ENCODE measurements at regions not wholly inside any gene's neighbourhood (a gene's known extent, or its start where the extent isn't known, plus 50 kb on each side); places are given as distances from the start of the nearest gene placed in this dataset.
"Not testable (repeated sequence)": the region's sequence is repeated elsewhere in the genome, so short reads cannot be mapped to it uniquely, and the experiment has no call there.

DNA sequence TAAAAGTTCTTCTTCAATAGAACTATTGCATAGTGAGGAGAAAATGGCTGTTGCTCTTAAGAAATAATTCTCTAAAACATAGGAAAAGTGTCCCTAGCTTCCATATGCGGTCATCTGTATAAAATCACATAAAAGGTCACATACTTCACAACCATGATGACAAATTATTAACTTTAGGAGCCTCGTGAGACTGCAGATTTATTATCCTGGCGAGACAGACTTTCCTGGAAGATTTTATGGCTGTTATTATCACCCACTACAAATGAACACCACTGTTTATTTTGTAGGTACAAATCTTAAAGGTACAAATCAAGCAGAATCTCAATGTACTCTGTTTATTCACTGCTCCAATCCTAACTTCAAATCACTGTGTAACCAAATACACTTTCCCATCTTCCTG is 55.0 kb upstream of the AGAP4 start:
- H3K4me1 ChIP-seq (ENCODE audit: control insufficient read depth in 3 of 3, insufficient read depth in 2 of 3, low read depth in 1 of 3, low read length in 2 of 3); H3K27me3 ChIP-seq (ENCODE audit: control insufficient read depth in 3 of 3, insufficient read depth in 3 of 3, low read length in 3 of 3); H3K27ac ChIP-seq (ENCODE audit: low read depth in 1 of 3, low read length in 2 of 3); H3K4me3 ChIP-seq (ENCODE audit: low read depth in 1 of 3, low read length in 3 of 3); H3K36me3 ChIP-seq (ENCODE audit: control insufficient read depth in 3 of 3, insufficient read depth in 2 of 3, low read depth in 1 of 3, low read length in 3 of 3); DNase-seq; H3K9me3 ChIP-seq (ENCODE audit: control insufficient read depth in 2 of 2, insufficient read depth in 1 of 2, low read depth in 1 of 2, low read length in 1 of 2): not testable (repeated sequence)
- no CpG with 5 or more reads among the region's 3 CpGs for WGBS, 3 donors
- peak; percentile 86 for FAIRE-seq

DNA sequence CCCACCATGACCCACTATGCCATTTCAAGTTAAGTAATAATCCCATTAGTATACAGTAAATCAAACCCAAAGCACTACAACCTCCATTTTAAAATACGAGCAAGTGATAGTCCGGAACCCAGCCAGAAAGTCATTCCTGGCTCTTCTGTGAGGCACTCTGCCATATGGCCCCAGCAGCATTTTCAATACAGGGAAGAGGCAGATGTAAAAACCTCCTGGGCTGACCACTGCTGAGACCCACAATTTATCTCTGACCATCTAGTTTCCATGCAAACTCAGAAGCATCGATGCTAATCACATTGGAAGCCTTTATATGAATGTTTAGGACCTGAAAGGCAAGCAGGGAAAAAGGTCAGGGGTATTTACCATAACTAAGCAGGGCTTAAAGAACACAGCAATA is 56.3 kb upstream of the AGAP4 start:
- not testable (repeated sequence) for H3K4me1 ChIP-seq (ENCODE audit: control insufficient read depth in 3 of 3, insufficient read depth in 2 of 3, low read depth in 1 of 3, low read length in 2 of 3); FAIRE-seq

DNA sequence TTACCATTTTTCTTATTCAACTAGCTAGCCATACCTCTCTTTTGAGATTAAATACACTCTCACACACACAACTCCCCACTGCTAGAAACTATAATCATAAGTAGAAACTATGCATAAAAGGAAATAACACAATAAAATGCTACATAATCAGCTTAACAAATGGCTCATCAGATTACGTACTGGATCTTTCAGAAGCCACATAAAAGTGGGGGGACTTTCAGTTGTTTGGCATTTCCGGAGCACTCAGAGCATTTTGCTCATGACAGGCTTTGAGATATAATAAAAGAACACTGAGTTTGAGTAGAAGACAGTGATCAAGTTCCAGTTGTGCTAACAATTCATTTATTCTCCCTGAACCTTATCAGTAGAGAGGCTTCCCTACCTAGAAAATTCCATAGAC is 56.8 kb upstream of the AGAP4 start:
- not testable (repeated sequence) for H3K4me3 ChIP-seq (ENCODE audit: low read depth in 1 of 3, low read length in 3 of 3); H3K9me3 ChIP-seq (ENCODE audit: control insufficient read depth in 2 of 2, insufficient read depth in 1 of 2, low read depth in 1 of 2, low read length in 1 of 2); H3K27ac ChIP-seq (ENCODE audit: low read depth in 1 of 3, low read length in 2 of 3); DNase-seq; FAIRE-seq; H3K4me1 ChIP-seq (ENCODE audit: control insufficient read depth in 3 of 3, insufficient read depth in 2 of 3, low read depth in 1 of 3, low read length in 2 of 3); H3K36me3 ChIP-seq (ENCODE audit: control insufficient read depth in 3 of 3, insufficient read depth in 2 of 3, low read depth in 1 of 3, low read length in 3 of 3); H3K27me3 ChIP-seq (ENCODE audit: control insufficient read depth in 3 of 3, insufficient read depth in 3 of 3, low read length in 3 of 3)
- WGBS, 3 donors: 88 to 100% (median 94%) methylated on average over 1 of the region's 2 CpGs

More for the DNA sequence above, 56.3 kb upstream of the AGAP4 start:
- not testable (repeated sequence) for H3K27me3 ChIP-seq (ENCODE audit: control insufficient read depth in 3 of 3, insufficient read depth in 3 of 3, low read length in 3 of 3); DNase-seq; H3K27ac ChIP-seq (ENCODE audit: low read depth in 1 of 3, low read length in 2 of 3); H3K36me3 ChIP-seq (ENCODE audit: control insufficient read depth in 3 of 3, insufficient read depth in 2 of 3, low read depth in 1 of 3, low read length in 3 of 3); H3K4me3 ChIP-seq (ENCODE audit: low read depth in 1 of 3, low read length in 3 of 3); H3K9me3 ChIP-seq (ENCODE audit: control insufficient read depth in 2 of 2, insufficient read depth in 1 of 2, low read depth in 1 of 2, low read length in 1 of 2)
- WGBS, 3 donors: no CpG with 5 or more reads among the region's 3 CpGs

DNA sequence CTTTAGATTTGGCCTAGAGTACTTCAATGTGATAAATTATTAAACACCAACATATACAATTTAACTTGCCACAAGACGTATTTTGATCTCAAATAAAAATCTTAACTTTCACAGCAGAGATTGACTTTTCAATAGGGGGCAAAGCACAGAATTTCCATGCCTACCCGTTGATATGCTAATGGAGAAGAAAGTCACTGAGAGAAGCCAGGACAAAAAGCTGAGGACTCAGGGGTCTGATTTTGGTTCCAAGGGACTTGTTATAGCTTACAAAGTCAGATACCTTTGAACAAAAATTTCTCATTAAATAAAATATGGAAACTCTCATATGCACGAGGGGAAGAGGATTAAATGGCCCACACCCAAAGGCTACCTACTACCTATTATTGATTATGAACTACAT is 59.1 kb upstream of the TIMM23 start:
- FAIRE-seq; H3K27ac ChIP-seq (ENCODE audit: low read depth in 1 of 3, low read length in 2 of 3); H3K36me3 ChIP-seq (ENCODE audit: control insufficient read depth in 3 of 3, insufficient read depth in 2 of 3, low read depth in 1 of 3, low read length in 3 of 3); DNase-seq; H3K9me3 ChIP-seq (ENCODE audit: control insufficient read depth in 2 of 2, insufficient read depth in 1 of 2, low read depth in 1 of 2, low read length in 1 of 2); H3K4me3 ChIP-seq (ENCODE audit: low read depth in 1 of 3, low read length in 3 of 3); H3K27me3 ChIP-seq (ENCODE audit: control insufficient read depth in 3 of 3, insufficient read depth in 3 of 3, low read length in 3 of 3); H3K4me1 ChIP-seq (ENCODE audit: control insufficient read depth in 3 of 3, insufficient read depth in 2 of 3, low read depth in 1 of 3, low read length in 2 of 3): not testable (repeated sequence)
- WGBS, 3 donors: 89 to 100% (median 98%) methylated on average over 1 to 3 of the region's 3 CpGs

DNA sequence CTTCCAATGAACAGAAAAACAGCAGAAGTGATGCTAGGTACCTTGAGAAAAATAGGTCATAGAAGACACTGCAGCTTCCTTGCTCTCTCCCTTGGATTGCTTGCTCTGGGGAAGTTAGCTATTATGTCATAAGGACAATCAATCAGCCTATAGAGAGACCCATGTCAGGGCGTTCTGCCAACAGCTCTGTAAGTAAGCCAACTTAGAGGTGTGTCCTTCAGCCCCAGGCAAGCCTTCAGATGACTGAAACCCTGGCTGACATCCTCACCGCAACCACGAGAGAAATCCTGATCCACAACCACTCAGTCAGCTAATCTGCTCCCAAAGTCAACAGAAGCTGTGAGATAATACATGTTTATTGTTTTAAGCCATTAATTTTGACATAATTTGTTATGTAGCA is 57.5 kb upstream of the TIMM23 start:
- not testable (repeated sequence) for DNase-seq; H3K36me3 ChIP-seq (ENCODE audit: control insufficient read depth in 3 of 3, insufficient read depth in 2 of 3, low read depth in 1 of 3, low read length in 3 of 3)
- WGBS, 3 donors: 73 to 86% (median 83%) methylated on average over 1 of the region's 3 CpGs

DNA sequence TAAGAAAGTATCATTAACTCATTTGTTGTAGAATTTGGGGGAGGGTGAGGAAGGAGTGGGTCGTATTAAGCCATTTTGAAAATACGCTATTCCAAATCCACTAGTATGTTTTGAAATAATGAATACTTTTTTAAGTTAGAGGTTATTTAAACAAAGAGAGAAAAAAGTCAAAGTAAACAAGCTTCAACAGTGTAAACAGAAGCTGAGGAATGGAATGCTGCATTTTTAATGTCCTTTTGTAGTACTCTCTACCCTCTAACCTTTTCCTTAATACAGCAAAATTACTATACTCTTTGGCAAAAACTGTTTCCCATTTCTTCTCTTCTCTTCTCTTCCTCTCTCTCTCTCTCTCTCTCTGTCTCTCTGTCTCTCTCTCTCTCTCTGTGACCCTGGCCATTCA is 56.7 kb upstream of the TIMM23 start:
- H3K27me3 ChIP-seq (ENCODE audit: control insufficient read depth in 3 of 3, insufficient read depth in 3 of 3, low read length in 3 of 3); H3K4me3 ChIP-seq (ENCODE audit: low read depth in 1 of 3, low read length in 3 of 3); FAIRE-seq; H3K4me1 ChIP-seq (ENCODE audit: control insufficient read depth in 3 of 3, insufficient read depth in 2 of 3, low read depth in 1 of 3, low read length in 2 of 3); H3K36me3 ChIP-seq (ENCODE audit: control insufficient read depth in 3 of 3, insufficient read depth in 2 of 3, low read depth in 1 of 3, low read length in 3 of 3); H3K27ac ChIP-seq (ENCODE audit: low read depth in 1 of 3, low read length in 2 of 3); H3K9me3 ChIP-seq (ENCODE audit: control insufficient read depth in 2 of 2, insufficient read depth in 1 of 2, low read depth in 1 of 2, low read length in 1 of 2); DNase-seq: not testable (repeated sequence)
- no CpG with 5 or more reads among the region's 2 CpGs for WGBS, 3 donors

More for the DNA sequence above, 57.5 kb upstream of the TIMM23 start:
- not testable (repeated sequence) for H3K4me3 ChIP-seq (ENCODE audit: low read depth in 1 of 3, low read length in 3 of 3); H3K4me1 ChIP-seq (ENCODE audit: control insufficient read depth in 3 of 3, insufficient read depth in 2 of 3, low read depth in 1 of 3, low read length in 2 of 3); FAIRE-seq; H3K27me3 ChIP-seq (ENCODE audit: control insufficient read depth in 3 of 3, insufficient read depth in 3 of 3, low read length in 3 of 3); H3K27ac ChIP-seq (ENCODE audit: low read depth in 1 of 3, low read length in 2 of 3); H3K9me3 ChIP-seq (ENCODE audit: control insufficient read depth in 2 of 2, insufficient read depth in 1 of 2, low read depth in 1 of 2, low read length in 1 of 2)

DNA sequence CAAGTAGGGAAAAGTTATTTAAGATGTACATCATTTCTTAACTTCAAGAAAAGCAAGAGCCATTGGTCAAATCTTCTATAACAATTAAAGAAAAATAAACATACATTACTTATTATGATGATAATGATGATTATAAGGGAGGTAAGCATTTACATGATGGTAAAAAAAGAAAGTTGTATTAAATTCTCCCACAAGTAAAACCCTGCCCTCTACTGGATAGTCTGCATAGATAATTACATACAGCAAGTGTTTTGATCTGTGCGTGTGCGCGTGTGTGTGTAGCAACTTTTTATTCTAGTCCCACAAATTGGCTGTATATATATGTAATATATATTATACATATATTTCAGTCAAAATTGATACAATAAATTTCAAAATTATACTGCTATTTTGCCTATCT is 51.4 kb upstream of the TIMM23 start:
- FAIRE-seq; H3K4me3 ChIP-seq (ENCODE audit: low read depth in 1 of 3, low read length in 3 of 3); DNase-seq; H3K27me3 ChIP-seq (ENCODE audit: control insufficient read depth in 3 of 3, insufficient read depth in 3 of 3, low read length in 3 of 3); H3K9me3 ChIP-seq (ENCODE audit: control insufficient read depth in 2 of 2, insufficient read depth in 1 of 2, low read depth in 1 of 2, low read length in 1 of 2); H3K27ac ChIP-seq (ENCODE audit: low read depth in 1 of 3, low read length in 2 of 3); H3K4me1 ChIP-seq (ENCODE audit: control insufficient read depth in 3 of 3, insufficient read depth in 2 of 3, low read depth in 1 of 3, low read length in 2 of 3); H3K36me3 ChIP-seq (ENCODE audit: control insufficient read depth in 3 of 3, insufficient read depth in 2 of 3, low read depth in 1 of 3, low read length in 3 of 3): not testable (repeated sequence)
- WGBS, 3 donors: 97 to 100% (median 97%) methylated on average over 3 of the region's 3 CpGs
